ENCODE measurements at regions not wholly inside any gene's neighbourhood (a gene's known extent, or its start where the extent isn't known, plus 50 kb on each side); places are given as distances from the start of the nearest gene placed in this dataset.

GRCh38 chr2:71937396-71937795 is 210.3 kb downstream of the CYP26B1 start:
- TF ChIP-seq CTCF (IDR thresholded peaks at IDR 0.05) (no peak), ZFX (IDR thresholded peaks at IDR 0.05; ENCODE audit: borderline replicate concordance) (no peak)
